HG03097 (cell line): ENCODE measurements at regions not wholly inside any gene's neighbourhood (a gene's known extent, or its start where the extent isn't known, plus 50 kb on each side); places are given as distances from the start of the nearest gene placed in this dataset.

Experiments used
- ATAC-seq: cut with Tn5 transposase; IDR thresholded peaks from one replicate; pipeline ENCODE4 v1.9.1; 2021; ENCODE audit not compliant: unreplicated experiment, low FRiP score

GRCh38 chr4:36704289-36704688, 422.9 kb downstream of the DTHD1 start:
- no peak for ATAC-seq

- ATAC-seq: no peak
Observed at GRCh38 chr4:36709991-36710390, 428.6 kb downstream of the DTHD1 start.

GRCh38 chr4:36712013-36712412, 430.6 kb downstream of the DTHD1 start:
- ATAC-seq: no peak

- no peak for ATAC-seq
Observed at GRCh38 chr4:36716874-36717273, 435.5 kb downstream of the DTHD1 start.

GRCh38 chr4:36719425-36719824, 438.0 kb downstream of the DTHD1 start:
- ATAC-seq: no peak

GRCh38 chr4:36722986-36723385, 441.6 kb downstream of the DTHD1 start:
- ATAC-seq: no peak

GRCh38 chr4:36734334-36734733, 452.9 kb downstream of the DTHD1 start:
- no peak for ATAC-seq

- ATAC-seq: no peak
Observed at GRCh38 chr4:36737691-36738090, 456.3 kb downstream of the DTHD1 start.

- ATAC-seq: no peak
Observed at GRCh38 chr4:36740796-36741310, 459.4 kb downstream of the DTHD1 start.

- no peak for ATAC-seq
Observed at GRCh38 chr4:36747277-36748129, 466.1 kb downstream of the DTHD1 start.

- ATAC-seq: no peak
Observed at GRCh38 chr4:36753048-36753447, 471.6 kb downstream of the DTHD1 start.

GRCh38 chr4:36757580-36758311, 476.3 kb downstream of the DTHD1 start:
- ATAC-seq: no peak

- no peak for ATAC-seq
Observed at GRCh38 chr4:36758312-36759178, 477.1 kb downstream of the DTHD1 start.

GRCh38 chr4:36761607-36762006, 480.2 kb downstream of the DTHD1 start:
- no peak for ATAC-seq

GRCh38 chr4:36763814-36764213, 480.7 kb upstream of the NWD2 start:
- no peak for ATAC-seq

- ATAC-seq: no peak
Observed at GRCh38 chr4:36767596-36767995, 476.9 kb upstream of the NWD2 start.

- ATAC-seq: peak; percentile 45
Observed at GRCh38 chr4:36771411-36772153, 473.0 kb upstream of the NWD2 start.

- peak; percentile 34 for ATAC-seq
Observed at GRCh38 chr4:36772154-36772516, 472.4 kb upstream of the NWD2 start.

- no peak for ATAC-seq
Observed at GRCh38 chr4:36773467-36773866, 471.1 kb upstream of the NWD2 start.

- no peak for ATAC-seq
Observed at GRCh38 chr4:36775544-36775943, 469.0 kb upstream of the NWD2 start.
